Breast epithelium (tissue), 3 donors: ENCODE measurements at regions not wholly inside any gene's neighbourhood (a gene's known extent, or its start where the extent isn't known, plus 50 kb on each side); places are given as distances from the start of the nearest gene placed in this dataset.

ENCODE experiments used
- CTCF ChIP-seq, 3 donors: fragments of 450-650 bp; IDR thresholded peaks; one replicate each; pipeline ENCODE4 v1.5.1; 2016 to 2017; ENCODE audit warnings: antibody characterized with exemption in 3 of 3, mild to moderate bottlenecking in 3 of 3, moderate library complexity in 3 of 3
- POLR2A ChIP-seq: fragments of 450-650 bp; IDR thresholded peaks from one replicate; pipeline ENCODE4 v1.6.1; 2016; ENCODE audit warnings: antibody characterized with exemption, mild to moderate bottlenecking, moderate library complexity
- POLR2AphosphoS5 ChIP-seq, 3 donors: sonication (generic); formaldehyde crosslinking; IDR thresholded peaks; one replicate each; pipeline ENCODE4 v1.6.1; 2017; ENCODE audit warnings: antibody characterized with exemption in 3 of 3

GRCh38 chr6:11459079-11459610, 78.4 kb upstream of the TMEM170B start:
- TF ChIP-seq CTCF (IDR thresholded peaks at IDR 0.05) (no peak), POLR2A (no peak), POLR2AphosphoS5 (IDR thresholded peaks at IDR 0.05) (no peak)
